Globus pallidus (tissue), 1 donor: ENCODE measurements at regions not wholly inside any gene's neighbourhood (a gene's known extent, or its start where the extent isn't known, plus 50 kb on each side); places are given as distances from the start of the nearest gene placed in this dataset.

Experiments used
- DNase-seq: peaks from one replicate; pipeline ENCODE4 v3.0.0-alpha.2; 2015; ENCODE audit warnings: low spot score

- DNase-seq = peak; percentile 83
These were observed 206.6 kb upstream of the RFX3 start for GRCh38 chr9:3732077-3733038.

- DNase-seq = no peak
These were observed 204.7 kb upstream of the RFX3 start for GRCh38 chr9:3730511-3730922.

GRCh38 chr9:3721096-3721495 is 195.3 kb upstream of the RFX3 start:
- DNase-seq = no peak

- DNase-seq = peak; percentile 78
These were observed 193.5 kb upstream of the RFX3 start for GRCh38 chr9:3719286-3719685.

GRCh38 chr9:3716415-3716814 is 190.6 kb upstream of the RFX3 start:
- DNase-seq = no peak

- peak; percentile 63 for DNase-seq
These were observed 182.9 kb upstream of the RFX3 start for GRCh38 chr9:3708751-3709150.

GRCh38 chr9:3704890-3705289 is 179.1 kb upstream of the RFX3 start:
- DNase-seq = no peak

- DNase-seq = no peak
These were observed 175.0 kb upstream of the RFX3 start for GRCh38 chr9:3700772-3701171.

- no peak for DNase-seq
These were observed 174.1 kb upstream of the RFX3 start for GRCh38 chr9:3699883-3700282.

- DNase-seq = no peak
These were observed 172.7 kb upstream of the RFX3 start for GRCh38 chr9:3698531-3698930.

GRCh38 chr9:3698076-3698475 is 172.3 kb upstream of the RFX3 start:
- DNase-seq = no peak

GRCh38 chr9:3696368-3696767 is 170.6 kb upstream of the RFX3 start:
- DNase-seq = no peak

GRCh38 chr9:3692606-3693005 is 166.8 kb upstream of the RFX3 start:
- no peak for DNase-seq

GRCh38 chr9:3689555-3689954 is 163.8 kb upstream of the RFX3 start:
- no peak for DNase-seq

GRCh38 chr9:3687145-3687544 is 161.3 kb upstream of the RFX3 start:
- DNase-seq = no peak

GRCh38 chr9:3682186-3682585 is 156.4 kb upstream of the RFX3 start:
- DNase-seq = no peak

GRCh38 chr9:3677541-3677940 is 151.7 kb upstream of the RFX3 start:
- DNase-seq = no peak

GRCh38 chr9:3676766-3677165 is 151.0 kb upstream of the RFX3 start:
- DNase-seq = no peak

GRCh38 chr9:3675946-3676345 is 150.1 kb upstream of the RFX3 start:
- no peak for DNase-seq

- DNase-seq = no peak
These were observed 148.8 kb upstream of the RFX3 start for GRCh38 chr9:3674561-3674960.

- no peak for DNase-seq
These were observed 146.6 kb upstream of the RFX3 start for GRCh38 chr9:3672399-3672798.

GRCh38 chr9:3664044-3664443 is 138.2 kb upstream of the RFX3 start:
- DNase-seq = no peak

- no peak for DNase-seq
These were observed 136.9 kb upstream of the RFX3 start for GRCh38 chr9:3662671-3663070.

- DNase-seq = no peak
These were observed 135.1 kb upstream of the RFX3 start for GRCh38 chr9:3660936-3661335.
